HG03103 (cell line): ENCODE measurements at regions not wholly inside any gene's neighbourhood (a gene's known extent, or its start where the extent isn't known, plus 50 kb on each side); places are given as distances from the start of the nearest gene placed in this dataset.

Experiments
- ATAC-seq: cut with Tn5 transposase; IDR thresholded peaks from one replicate; pipeline ENCODE4 v1.9.1; 2021; ENCODE audit warnings: low read depth; ENCODE audit not compliant: unreplicated experiment

DNA sequence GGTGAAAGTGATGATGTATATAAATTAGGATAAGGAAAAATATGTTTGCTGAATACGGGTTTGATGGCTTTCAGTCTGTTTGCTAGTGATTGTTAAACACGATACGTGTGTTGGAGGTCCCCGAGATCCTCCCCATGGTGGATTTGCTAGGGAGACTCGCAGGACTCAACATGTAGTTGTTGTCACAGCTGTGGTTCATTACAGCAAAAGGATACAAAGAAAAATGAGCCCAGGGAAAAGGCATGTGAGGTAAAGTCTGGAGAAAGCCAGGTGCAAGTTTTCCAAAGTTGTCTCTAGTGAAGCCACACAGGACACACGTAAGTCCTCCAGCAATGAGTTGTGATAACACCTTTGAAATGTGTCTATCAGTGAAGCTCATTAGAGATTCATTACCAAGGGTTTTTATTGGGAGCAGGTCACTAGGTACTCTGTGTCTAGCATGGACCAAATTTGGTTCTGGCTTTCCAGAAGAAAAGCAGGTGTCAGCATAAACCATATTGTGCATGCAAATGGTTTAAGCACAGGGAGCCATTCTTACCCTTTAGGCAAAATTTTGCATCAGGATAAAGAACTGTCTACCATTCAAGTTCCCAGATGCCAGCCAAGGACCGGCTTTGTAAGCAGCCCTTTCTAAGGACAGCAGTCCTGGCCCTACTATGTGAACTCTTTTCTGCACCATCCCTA lies 215.2 kb upstream of the WSCD1 start:
- ATAC-seq, result no peak

DNA sequence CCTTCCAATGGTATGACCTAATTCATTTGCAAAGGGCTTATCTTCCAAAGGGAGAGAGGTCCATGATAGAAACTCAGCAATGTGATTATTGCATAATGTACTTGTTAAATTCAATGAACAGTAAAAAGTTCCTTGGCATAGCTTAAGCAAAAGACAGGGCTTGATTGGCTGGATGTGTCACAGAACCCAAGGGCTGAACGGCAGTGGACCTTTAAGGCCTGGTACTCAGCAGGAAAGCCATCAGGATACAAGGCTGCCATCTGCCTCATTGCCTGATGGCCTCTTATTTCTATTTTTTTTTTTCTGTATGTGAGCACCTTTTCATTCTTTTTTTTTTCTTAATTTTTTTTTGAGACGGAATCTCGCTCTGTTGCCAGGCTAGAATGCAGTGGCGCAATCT lies 208.9 kb upstream of the WSCD1 start:
- ATAC-seq, result no peak

DNA sequence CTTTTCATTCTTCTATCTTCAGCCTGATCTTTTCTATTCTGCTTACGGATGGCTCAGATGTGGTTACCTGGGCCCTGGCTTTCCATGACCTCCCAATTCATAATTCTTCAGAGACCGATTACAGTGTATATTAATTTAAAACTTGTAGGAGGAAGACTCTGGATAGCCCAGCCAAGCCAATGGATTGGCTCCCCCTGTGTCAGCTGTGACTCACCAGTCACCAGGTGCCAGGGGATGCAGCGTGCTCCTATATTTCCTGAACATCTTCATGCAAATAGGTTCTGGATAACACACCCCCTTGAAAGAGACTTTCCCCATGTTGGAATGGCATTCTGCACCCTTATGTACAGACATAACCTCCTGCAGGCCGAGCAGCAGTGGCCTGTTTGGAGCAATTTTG lies 208.3 kb upstream of the WSCD1 start:
- no peak for ATAC-seq

DNA sequence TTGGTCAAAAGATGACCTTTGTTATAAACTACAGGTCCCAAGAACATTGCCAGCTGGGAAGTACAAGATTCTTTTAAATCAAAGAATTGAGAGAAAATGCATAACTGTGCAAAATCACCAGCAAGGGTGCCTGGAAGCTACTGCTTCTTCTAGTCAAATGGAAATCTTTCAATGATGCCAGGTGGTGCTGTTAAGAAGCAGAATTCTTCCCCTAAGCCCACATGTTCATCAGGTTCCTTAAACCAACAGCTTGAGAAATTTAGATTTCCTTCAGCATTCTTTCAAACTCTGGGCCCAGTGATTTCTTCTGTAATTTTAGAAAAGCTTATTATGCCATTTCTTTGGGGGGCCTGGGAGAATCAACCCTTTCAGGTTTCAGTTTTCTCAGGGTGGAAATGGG lies 207.8 kb upstream of the WSCD1 start:
- ATAC-seq, result no peak

GRCh38 chr17:5864741-5865657 lies 205.2 kb upstream of the WSCD1 start:
- no peak for ATAC-seq

DNA sequence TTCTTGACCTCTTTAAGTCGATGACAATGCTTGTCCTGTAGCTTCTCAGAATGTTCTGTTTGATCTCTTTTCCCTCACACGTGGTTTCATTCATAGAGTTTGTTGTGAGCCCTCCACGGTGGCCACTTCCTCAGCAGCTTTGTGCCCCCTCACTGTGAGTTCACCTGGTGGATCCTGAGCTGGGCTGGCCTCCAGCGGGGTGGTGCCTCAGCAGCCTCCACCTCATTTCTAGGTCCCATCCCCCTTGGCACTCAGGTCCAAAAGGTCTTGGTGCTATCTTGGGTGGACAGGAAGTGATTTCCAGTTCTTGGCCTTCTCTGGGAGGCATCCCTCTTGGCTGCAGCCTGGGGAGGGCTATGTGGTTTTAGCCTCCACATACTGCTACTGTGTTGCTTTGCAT lies 203.2 kb upstream of the WSCD1 start:
- no peak for ATAC-seq

GRCh38 chr17:5869041-5869745 lies 201.0 kb upstream of the WSCD1 start:
- no peak for ATAC-seq

- no peak for ATAC-seq
These were observed 199.8 kb upstream of the WSCD1 start for GRCh38 chr17:5870231-5870953.

DNA sequence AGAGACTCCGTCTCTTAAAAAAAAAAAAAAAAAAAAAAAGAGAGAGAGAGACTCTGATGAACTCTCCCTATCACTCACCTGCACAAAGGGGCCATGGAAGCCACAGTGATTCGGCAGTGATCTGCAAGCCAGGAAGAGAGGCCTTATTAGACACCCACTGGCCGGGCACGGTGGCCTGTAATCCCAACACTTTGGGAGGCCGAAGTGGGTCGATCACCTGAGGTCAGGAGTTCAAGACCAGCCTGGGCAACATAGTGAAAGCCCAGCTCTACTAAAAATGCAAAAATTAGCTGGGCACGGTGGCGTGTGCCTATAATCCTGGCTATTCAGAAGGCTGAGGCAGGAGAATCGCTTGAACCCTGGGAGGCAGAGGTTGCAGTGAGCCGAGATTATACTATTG lies 198.5 kb upstream of the WSCD1 start:
- no peak for ATAC-seq

DNA sequence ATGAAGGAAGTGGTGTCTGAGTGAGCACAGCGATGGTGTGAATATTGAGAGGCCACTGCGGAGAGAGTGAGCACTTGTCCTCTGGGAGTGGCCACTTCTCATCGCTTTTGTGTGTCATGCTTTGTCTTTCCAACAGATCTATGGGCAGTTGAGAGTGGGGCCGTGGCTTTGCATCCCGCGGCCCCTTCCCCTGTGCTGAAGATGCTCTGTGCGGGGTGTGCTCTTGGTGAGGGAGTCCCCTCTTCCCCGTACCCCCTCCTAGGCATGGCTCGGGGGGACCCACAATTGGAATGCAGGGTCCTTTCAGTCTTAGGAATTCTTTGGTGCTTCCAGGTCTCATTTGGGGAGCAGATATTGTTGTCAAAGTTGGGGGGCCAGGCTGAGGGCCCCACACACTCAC lies 197.3 kb upstream of the WSCD1 start:
- no peak for ATAC-seq

DNA sequence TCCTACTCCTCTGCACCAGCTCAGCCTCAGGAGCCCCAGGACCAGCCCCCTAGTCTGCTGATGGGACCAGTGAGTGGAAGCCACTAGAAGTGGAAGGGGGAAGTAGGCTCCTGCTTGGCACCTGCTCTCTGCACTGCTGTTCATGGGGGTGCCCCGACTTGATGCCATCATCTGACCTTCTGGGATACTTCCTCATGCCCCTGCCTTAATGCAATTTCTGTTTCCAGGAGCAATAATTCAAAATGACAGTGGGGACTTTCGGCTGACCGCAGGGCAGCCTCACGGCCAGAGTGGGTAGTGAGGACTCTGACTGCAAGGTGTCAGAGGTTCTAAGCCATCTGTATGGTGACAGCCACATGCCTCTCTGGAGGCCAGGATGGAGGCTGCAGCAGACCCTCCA lies 196.4 kb upstream of the WSCD1 start:
- no peak for ATAC-seq

DNA sequence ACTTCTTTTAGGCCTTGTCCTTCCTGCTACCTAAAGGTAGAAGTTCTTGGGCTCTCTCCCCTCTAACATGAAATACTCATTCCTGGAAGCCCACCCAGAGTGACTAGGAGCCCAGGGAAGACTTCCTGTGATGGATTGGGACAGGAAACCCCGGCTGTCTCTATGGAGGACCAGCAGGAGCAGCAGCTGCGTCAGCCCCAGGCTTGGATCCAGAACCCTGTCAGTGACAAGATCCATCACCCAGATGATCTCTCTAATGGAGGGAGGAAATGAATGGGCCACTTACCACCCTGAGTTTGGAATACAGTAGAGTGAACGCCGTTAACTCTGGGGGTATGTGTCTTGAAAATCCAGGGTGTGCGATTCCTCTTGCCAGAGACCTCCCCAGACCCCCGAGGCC lies 195.7 kb upstream of the WSCD1 start:
- no peak for ATAC-seq

GRCh38 chr17:5877366-5877765 lies 192.8 kb upstream of the WSCD1 start:
- ATAC-seq, result no peak

DNA sequence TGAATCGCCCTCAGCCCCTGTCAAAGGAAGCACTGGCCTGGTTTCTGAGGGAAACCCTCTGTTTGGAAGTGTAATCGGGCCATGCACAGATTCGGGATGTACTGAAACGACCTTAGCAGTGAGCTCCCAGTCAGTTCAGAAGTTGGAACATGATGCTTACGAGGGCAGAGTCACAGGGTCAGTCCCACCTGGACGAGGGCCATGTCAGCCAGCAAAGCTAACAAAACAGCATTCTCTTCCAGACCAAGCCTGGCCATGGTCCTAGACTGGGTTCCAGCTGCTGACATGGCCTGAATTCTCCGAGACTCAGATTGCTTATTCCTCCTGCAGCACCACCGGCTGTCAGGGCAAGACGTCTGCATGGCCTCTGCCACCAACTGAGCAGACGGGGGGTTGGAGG lies 192.2 kb upstream of the WSCD1 start:
- ATAC-seq, result no peak

- no peak for ATAC-seq
These were observed 188.3 kb upstream of the WSCD1 start for GRCh38 chr17:5881849-5882248.

GRCh38 chr17:5883775-5884665 lies 186.2 kb upstream of the WSCD1 start:
- ATAC-seq, result no peak

- ATAC-seq, result no peak
These were observed 184.8 kb upstream of the WSCD1 start for GRCh38 chr17:5885336-5885735.

GRCh38 chr17:5888811-5889210 lies 181.4 kb upstream of the WSCD1 start:
- no peak for ATAC-seq

DNA sequence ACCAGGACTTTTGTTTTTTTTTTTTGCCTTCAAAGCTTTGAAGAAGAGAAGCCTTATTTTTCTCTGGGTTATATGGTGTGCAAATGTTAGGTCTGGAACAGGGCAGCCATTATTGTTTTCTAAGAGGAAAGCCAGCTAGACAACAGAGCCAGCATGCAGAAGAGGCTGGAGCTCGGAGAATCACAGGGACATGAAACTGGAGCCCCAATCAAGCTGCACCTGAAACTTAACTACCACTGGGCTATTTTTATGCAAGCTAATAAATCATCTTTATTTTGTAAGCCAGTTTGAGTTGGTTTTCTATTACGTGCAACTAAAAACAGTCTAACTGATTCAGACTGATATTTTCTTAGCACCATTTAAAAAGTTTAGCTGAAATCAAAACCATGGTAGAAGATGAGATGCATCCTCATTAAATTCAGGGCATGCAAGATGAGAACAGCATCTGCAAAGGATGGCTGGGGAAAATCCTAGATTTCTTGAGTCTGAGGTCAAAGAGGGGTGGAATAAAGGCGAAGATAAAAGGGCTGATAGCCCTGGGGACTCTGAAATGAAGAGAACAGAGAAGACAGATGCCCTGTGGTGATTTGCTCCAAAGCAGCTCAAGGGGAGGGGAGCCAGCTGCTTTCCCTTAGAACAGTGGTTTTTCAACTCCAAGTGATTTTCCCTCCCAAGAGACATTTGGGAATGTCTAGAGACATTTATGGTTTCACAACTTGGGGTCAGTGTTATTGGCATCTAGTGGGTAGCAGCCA lies 177.1 kb upstream of the WSCD1 start:
- ATAC-seq, result no peak
